ENCODE measurements at regions not wholly inside any gene's neighbourhood (a gene's known extent, or its start where the extent isn't known, plus 50 kb on each side); places are given as distances from the start of the nearest gene placed in this dataset.

- TF ChIP-seq CTCF (IDR thresholded peaks at IDR 0.05; ENCODE audit: insufficient read depth, low read length, poor library complexity, severe bottlenecking) (no peak), EZH2phosphoT487 (conservative IDR thresholded peaks at IDR 0.05; ENCODE audit: low read length) (no peak)
Observed at GRCh38 chr17:5651348-5651747, 67.0 kb upstream of the NLRP1 start.

Measured in SU-DHL-6 (cell line).